Peyer's patch (tissue), 4 donors: ENCODE measurements at regions not wholly inside any gene's neighbourhood (a gene's known extent, or its start where the extent isn't known, plus 50 kb on each side); places are given as distances from the start of the nearest gene placed in this dataset.

ENCODE experiments used
- DNase-seq, 3 donors: peaks; one replicate each; pipeline ENCODE4 v3.0.0-alpha.2; 2017 to 2019
- H3K27ac ChIP-seq, 4 donors: fragments of 200-600 bp; sonication (generic); one replicate each; pipeline ENCODE4 v1.5.1; 2016 to 2019
- H3K27me3 ChIP-seq, 2 donors: fragments of 200-600 bp; sonication (generic); one replicate each; pipeline ENCODE4 v1.5.1; 2019
- H3K36me3 ChIP-seq, 3 donors: fragments of 200-600 bp; sonication (generic); one replicate each; pipeline ENCODE4 v1.5.1; 2016 to 2019
- H3K4me1 ChIP-seq, 4 donors: fragments of 200-600 bp; sonication (generic); one replicate each; pipeline ENCODE4 v1.5.1; 2016 to 2019
- H3K4me3 ChIP-seq, 4 donors: fragments of 200-600 bp; sonication (generic); 1 replicate in 3 of 4; 2 replicates in 1 of 4; pipeline ENCODE4 v1.5.1; 2016 to 2019; ENCODE audit warnings: mild to moderate bottlenecking in 1 of 4
- H3K9me3 ChIP-seq, 4 donors: fragments of 200-600 bp; sonication (generic); one replicate each; pipeline ENCODE4 v1.5.1; 2016 to 2019; ENCODE audit warnings: mild to moderate bottlenecking in 1 of 4
- CTCF ChIP-seq, 6 experiments: fragments of 450-650 bp in 4 of 6; fragments of 200-600 bp in 2 of 6; sonication (generic) in 1 of 6; IDR thresholded peaks; one replicate each; pipeline ENCODE4 v1.5.1; 2017 to 2019; ENCODE audit warnings: antibody characterized with exemption in 6 of 6, mild to moderate bottlenecking in 3 of 6, moderate library complexity in 1 of 6
- POLR2A ChIP-seq, 2 donors: fragments of 450-650 bp; IDR thresholded peaks; one replicate each; pipeline ENCODE4 v1.5.1; 2017; ENCODE audit warnings: antibody characterized with exemption in 2 of 2, mild to moderate bottlenecking in 2 of 2, moderate library complexity in 2 of 2

- Histone ChIP-seq H3K27me3 (no peaks in the 10 kb centered on the region), H3K4me3 (no peak overlapping the region), H3K9me3 (no peaks in the 10 kb centered on the region), H3K27ac (no peak overlapping the region), H3K4me1 (no peaks in the 10 kb centered on the region), H3K36me3 (no peaks in the 10 kb centered on the region)
- TF ChIP-seq POLR2A (IDR thresholded peaks at IDR 0.05) (no peak), CTCF (IDR thresholded peaks at IDR 0.05) (no peak)
- no peak for DNase-seq
These were observed 101.9 kb upstream of the TMC3 start for GRCh38 chr15:81475926-81476325.

- Histone ChIP-seq H3K27ac (no peak overlapping the region), H3K36me3 (no peaks in the 10 kb centered on the region), H3K9me3 (no peaks in the 10 kb centered on the region), H3K4me3 (no peak overlapping the region), H3K4me1 (no peaks in the 10 kb centered on the region), H3K27me3 (no peaks in the 10 kb centered on the region)
- no peak for TF ChIP-seq POLR2A (IDR thresholded peaks at IDR 0.05)
- TF ChIP-seq CTCF (IDR thresholded peaks at IDR 0.05): no peak
- no peak for DNase-seq
These were observed 101.5 kb upstream of the TMC3 start for GRCh38 chr15:81475471-81475870.

GRCh38 chr15:81473946-81474345 is 99.9 kb upstream of the TMC3 start:
- no peak for DNase-seq

GRCh38 chr15:81473177-81473576 is 99.2 kb upstream of the TMC3 start:
- Histone ChIP-seq H3K36me3 (no peaks in the 10 kb centered on the region), H3K27ac (no peak overlapping the region), H3K27me3 (no peaks in the 10 kb centered on the region), H3K4me1 (no peaks in the 10 kb centered on the region), H3K9me3 (no peaks in the 10 kb centered on the region), H3K4me3 (no peak overlapping the region)
- DNase-seq: no peak
- TF ChIP-seq POLR2A (IDR thresholded peaks at IDR 0.05): no peak
- no peak for TF ChIP-seq CTCF (IDR thresholded peaks at IDR 0.05)

More at GRCh38 chr15:81473946-81474345, 99.9 kb upstream of the TMC3 start:
- TF ChIP-seq POLR2A (IDR thresholded peaks at IDR 0.05) (no peak), CTCF (IDR thresholded peaks at IDR 0.05) (no peak)
- Histone ChIP-seq H3K4me1 (no peaks in the 10 kb centered on the region), H3K9me3 (no peaks in the 10 kb centered on the region), H3K27me3 (no peaks in the 10 kb centered on the region), H3K4me3 (no peak overlapping the region), H3K27ac (no peak overlapping the region), H3K36me3 (no peaks in the 10 kb centered on the region)

GRCh38 chr15:81471151-81471550 is 97.1 kb upstream of the TMC3 start:
- Histone ChIP-seq H3K27me3 (no peaks in the 10 kb centered on the region), H3K4me3 (no peak overlapping the region), H3K4me1 (no peaks in the 10 kb centered on the region), H3K27ac (no peak overlapping the region), H3K36me3 (no peaks in the 10 kb centered on the region), H3K9me3 (no peaks in the 10 kb centered on the region)
- DNase-seq: no peak
- no peak for TF ChIP-seq CTCF (IDR thresholded peaks at IDR 0.05)
- no peak for TF ChIP-seq POLR2A (IDR thresholded peaks at IDR 0.05)

GRCh38 chr15:81469154-81469553 is 95.1 kb upstream of the TMC3 start:
- Histone ChIP-seq H3K27me3 (no peaks in the 10 kb centered on the region), H3K36me3 (no peaks in the 10 kb centered on the region), H3K4me1 (no peaks in the 10 kb centered on the region), H3K9me3 (no peaks in the 10 kb centered on the region), H3K4me3 (no peak overlapping the region), H3K27ac (no peak overlapping the region)
- DNase-seq: no peak
- TF ChIP-seq CTCF (IDR thresholded peaks at IDR 0.05): no peak
- no peak for TF ChIP-seq POLR2A (IDR thresholded peaks at IDR 0.05)
